Retina (tissue), 1 donor: ENCODE measurements at regions not wholly inside any gene's neighbourhood (a gene's known extent, or its start where the extent isn't known, plus 50 kb on each side); places are given as distances from the start of the nearest gene placed in this dataset.

ENCODE experiments used
- DNase-seq: peaks from one replicate; pipeline ENCODE4 v3.0.0-alpha.2; 2016

GRCh38 chr18:77996737-77997136 is 747.1 kb downstream of the GALR1 start:
- no peak for DNase-seq

- DNase-seq: no peak
These were observed 752.2 kb downstream of the GALR1 start for GRCh38 chr18:78001811-78002210.

GRCh38 chr18:78006006-78006773 is 756.5 kb downstream of the GALR1 start:
- no peak for DNase-seq

- peak; percentile 41 for DNase-seq
These were observed 757.2 kb downstream of the GALR1 start for GRCh38 chr18:78006774-78007260.

DNA sequence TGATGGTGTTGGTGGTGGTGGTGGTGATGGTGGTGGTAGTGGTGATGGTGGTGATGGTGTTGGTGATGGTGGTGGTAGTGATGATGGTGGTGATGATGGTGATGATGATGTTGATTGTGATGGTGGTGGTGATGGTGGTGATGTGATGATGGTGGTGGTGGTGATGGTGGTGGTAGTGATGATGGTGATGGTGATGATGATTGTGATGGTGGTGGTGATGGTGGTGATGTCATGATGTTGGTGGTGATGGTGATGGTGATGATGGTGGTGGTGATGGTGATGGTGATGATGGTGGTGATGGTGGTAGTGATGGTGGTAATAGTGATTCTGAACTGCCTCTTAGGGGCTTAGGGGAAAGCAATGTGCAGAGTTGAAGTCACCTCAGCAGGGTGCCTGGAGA is 760.7 kb downstream of the GALR1 start:
- DNase-seq: no peak

GRCh38 chr18:78017869-78018268 is 768.2 kb downstream of the GALR1 start:
- no peak for DNase-seq

DNA sequence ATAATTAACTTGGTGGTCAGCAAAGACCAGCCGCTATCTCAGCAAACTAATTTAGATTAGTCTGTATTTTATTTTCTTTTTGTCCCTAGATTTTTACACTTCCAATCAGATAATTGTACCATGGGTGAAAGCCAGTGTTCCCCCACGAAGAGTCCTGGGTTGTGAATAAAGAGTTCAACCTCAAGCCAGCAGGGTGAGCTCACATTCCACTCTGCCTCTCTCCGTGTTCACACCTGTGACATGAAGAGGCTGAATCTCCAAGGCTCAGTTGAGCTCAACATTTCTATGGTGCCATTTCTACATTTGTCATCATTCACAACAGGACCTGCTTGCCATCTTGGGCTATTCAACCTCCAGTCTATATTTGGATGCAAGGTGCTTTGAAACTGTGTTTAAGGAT is 771.5 kb downstream of the GALR1 start:
- DNase-seq: no peak

- peak; percentile 56 for DNase-seq
These were observed 781.9 kb downstream of the GALR1 start for GRCh38 chr18:78031589-78031988.

GRCh38 chr18:78031991-78032390 is 782.3 kb downstream of the GALR1 start:
- DNase-seq: no peak

- no peak for DNase-seq
These were observed 782.9 kb downstream of the GALR1 start for GRCh38 chr18:78032574-78032973.

DNA sequence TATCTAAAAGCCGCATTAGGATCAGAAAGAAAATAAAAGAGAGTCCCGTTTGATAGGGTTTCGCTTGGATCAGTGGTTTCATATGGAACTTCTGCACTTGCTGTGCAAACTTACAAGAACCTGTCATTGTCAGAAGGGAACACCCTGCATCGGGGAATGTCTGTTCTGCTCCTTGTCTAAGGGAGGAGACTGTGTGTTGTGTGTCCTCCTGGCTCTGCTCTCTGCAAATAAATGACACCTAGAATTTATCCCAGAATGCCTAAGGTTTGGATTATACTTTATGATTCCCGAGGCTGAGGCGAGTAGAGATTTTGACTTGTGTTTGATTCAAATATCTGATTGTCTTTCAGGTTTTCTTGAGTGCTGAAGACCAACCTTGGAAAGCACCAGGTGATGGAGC is 785.1 kb downstream of the GALR1 start:
- no peak for DNase-seq

DNA sequence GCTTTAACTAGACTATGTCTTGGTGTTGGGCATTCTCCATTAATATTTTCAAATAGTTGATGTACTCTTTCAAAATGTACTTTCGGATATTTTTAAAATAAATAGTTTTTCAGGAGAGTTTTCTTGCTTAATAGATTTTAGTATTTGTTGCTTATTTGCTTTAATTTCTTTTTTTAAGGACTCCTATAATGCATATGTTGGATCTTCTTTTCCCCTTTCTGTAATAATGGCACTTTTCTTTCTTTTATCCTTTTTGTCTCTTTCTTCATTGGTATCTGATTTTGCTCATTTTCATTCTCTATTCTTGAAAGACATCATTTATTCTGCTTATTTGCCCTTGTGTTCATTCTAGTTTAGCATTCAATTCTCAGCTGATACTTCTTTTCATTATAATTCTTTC is 791.6 kb downstream of the GALR1 start:
- DNase-seq: no peak

DNA sequence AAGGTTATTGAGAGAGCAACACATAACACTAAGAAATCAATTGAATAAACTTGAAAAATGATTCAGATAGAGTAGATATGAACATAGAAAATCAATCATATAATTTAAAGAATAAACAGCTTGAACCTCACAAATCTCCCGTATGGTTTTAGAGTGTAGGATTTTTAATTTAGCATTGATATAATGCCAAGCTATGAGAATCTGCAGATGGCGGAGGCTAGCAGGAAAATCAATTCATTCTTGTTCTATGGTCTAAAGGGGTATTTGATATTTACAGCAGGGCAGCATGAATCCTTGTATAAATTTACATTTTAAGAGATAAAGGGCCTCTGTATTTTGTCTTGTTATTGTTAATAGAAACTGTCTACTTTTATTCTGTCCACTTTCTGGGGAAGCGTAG is 797.0 kb downstream of the GALR1 start:
- no peak for DNase-seq

GRCh38 chr18:78049281-78049680 is 799.6 kb downstream of the GALR1 start:
- DNase-seq: no peak

- no peak for DNase-seq
These were observed 805.2 kb downstream of the GALR1 start for GRCh38 chr18:78054801-78055200.

DNA sequence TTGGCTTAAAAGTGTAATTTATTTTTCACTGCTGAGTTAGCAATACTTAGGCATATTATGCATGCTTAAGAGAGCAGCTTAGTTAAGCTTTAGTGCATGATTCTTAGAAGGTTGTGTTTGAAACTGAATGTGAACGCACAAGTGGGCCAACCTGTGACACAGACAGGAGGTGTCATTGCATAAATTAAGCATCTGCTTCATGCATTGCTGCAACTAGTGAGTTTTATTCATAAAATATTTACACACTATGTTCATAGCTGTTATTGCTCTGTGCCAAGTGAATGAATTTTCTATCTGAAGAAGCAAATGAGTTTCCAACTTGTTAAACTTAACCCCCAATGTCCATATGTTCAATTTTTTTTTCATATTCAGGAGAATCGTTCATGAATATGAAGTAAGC is 806.4 kb downstream of the GALR1 start:
- no peak for DNase-seq

DNA sequence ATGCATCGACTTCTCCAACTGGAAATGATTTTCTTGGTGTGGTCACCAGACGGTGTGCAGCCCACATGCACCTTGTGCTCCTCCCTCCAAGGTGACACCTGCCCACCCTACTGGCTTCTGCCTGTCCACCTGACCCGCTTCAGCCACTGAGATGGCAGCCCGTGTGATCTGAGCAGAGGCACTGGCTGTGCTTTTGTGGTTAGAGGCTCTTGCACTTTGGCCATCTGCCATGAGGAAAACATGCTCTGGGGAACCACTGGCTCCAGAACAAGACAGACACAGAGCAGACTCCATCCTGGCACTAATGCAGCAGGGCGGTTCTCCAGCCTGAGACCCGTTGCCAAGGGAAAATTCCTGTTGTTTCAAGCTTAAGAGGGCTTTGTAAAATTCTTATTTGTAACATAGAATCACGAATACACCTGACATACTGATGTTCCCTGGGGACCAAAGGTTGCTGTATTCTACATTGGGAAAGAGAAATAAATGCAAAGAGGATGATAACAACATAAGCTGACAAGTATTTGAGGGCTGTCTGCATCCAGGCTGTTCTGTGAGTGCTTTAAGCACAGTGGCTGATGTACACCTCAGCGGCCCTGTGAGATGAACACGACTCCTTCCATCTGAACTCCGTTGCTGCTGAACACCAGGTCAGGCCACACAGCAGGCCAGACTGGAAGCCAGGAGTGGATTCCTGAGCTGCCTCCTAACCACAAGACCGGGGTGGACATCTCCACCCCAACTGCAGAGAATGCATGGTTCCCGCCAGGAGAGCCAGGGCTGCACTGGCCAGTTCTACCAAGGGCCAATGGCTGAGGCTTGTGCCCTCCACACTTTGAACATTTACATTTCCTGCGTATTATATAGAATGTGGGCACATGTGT is 820.4 kb downstream of the GALR1 start:
- peak; percentile 19 for DNase-seq

GRCh38 chr18:78071166-78071710 is 821.6 kb downstream of the GALR1 start:
- peak; percentile 62 for DNase-seq

DNA sequence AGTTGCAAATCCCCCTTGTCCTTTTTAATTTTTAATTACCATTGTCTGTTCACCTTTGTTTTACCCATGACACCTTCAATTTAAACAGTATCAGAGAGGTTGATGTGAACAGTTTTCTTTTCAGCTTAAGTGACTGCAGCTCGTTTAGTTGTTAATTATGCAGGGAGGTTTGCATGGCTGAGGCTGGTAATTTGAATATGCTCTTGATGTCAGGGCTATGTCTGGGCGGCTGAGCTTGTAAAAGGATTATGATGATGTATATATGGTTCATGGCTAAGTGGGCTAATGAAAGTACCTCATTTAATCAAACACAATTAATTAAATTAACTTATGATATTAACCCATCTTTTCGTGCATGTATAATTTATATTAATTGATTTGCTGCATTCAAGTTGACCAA is 822.1 kb downstream of the GALR1 start:
- peak; percentile 52 for DNase-seq

DNA sequence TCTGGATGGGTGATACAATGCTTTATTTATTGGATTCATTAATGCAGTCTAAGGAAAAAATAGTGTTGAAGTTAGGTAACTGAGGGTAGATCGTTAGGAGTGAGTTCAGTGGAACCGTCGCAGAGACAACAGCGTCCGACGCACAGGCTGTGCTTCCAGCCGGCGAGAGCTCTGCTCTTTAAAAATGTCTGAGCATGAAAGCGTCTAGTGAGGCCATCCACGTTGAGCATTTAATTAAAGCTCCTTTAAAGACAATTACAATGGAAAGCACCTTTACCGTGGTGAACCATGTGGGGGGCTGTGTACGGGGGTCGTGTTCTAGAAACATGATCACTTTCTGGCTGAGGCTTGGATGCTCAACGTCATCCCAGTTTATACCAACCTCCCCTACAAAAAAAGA is 822.7 kb downstream of the GALR1 start:
- peak; percentile 64 for DNase-seq

DNA sequence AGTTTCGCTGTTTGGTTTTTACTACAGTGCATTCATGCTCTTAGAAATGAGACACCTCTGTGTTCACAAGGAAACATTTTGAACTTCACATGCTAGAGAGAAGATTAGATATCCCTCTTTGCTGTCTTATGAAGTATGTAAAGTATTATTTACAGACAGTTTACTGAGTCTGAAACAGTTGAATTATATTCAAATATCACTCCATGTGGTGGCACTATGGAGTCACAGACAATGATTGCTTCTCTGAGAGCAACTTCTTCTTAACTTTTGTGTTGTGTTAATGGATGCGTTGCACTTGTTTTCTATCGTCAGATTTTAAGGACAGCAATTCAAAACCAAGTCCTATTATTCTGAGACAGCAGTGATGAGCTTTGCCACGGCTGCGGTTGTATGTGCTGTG is 823.6 kb downstream of the GALR1 start:
- no peak for DNase-seq

DNA sequence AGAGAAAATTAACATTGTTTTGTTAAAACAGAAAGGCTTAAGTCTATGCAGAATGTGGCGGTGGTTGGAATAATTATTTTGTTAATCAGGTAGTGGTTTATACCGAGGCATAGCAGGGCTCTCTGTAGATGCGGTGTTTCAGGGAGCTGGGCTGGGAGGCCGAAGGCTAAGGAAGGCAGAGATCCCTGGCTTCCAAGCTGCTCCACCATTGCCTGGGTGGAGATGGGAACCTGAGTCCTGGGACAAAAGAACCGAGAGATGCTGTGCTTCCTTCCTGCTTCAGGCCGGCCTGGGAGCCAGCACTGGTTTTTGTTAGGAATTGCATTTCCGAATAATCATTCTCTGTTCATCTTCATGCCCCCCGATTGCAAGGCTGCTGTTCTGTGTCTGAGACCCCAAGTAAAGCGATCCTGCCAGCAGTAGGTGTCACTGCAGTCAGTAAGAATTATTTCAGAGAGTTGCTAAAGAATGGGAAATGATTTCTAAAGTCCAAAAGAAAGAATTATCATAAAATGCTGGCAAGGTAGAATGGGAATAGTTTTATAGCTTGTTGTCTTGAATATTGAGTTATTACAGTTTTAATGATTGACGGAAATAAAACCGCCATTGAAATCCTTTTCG is 824.9 kb downstream of the GALR1 start:
- DNase-seq: peak; percentile 40

DNA sequence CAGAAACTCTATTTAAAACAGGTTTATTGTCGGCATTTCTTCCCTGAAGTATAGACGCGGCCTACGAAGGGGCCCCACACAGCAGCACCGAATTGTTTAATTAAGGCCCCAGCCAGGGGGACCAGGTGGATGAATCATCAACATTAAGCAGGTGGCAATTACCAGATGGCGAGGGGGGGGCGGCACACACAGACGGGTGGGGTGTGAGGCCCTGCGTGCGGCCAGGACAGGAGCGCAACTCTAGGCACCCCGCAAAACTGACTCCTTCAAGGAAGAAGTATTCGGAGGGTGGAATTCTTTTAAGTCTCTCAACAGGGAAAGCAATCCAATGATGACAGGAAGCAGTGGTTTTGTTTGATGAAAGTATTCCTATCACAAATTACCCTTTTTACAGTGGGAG is 830.4 kb downstream of the GALR1 start:
- no peak for DNase-seq
